K562 (cell line): ENCODE measurements at regions not wholly inside any gene's neighbourhood (a gene's known extent, or its start where the extent isn't known, plus 50 kb on each side); places are given as distances from the start of the nearest gene placed in this dataset.

Experiments used
- ATAC-seq: fragments of 200-7000 bp; cut with Tn5 transposase; 3 replicates; pipeline ENCODE4 v1.9.1; 2020; ENCODE audit warnings: moderate library complexity
- BruUV-seq: library from RNA; stranded (reverse); fragments of 400-500 nt; replicated peaks from 2 replicates; lab custom pipeline; 2021; lab: Mats Ljungman, UMichigan
- CTCF ChIA-PET: fragments of 300-600 bp; formaldehyde crosslinking; extraction: SDS; loops from one replicate; lab custom pipeline; 2021; ENCODE audit warnings: low intra/inter-chr PET ratio; lab: Yijun Ruan, JAX
- POLR2A ChIA-PET: fragments of 300-600, 350-650 bp; sonication (Branson Sonifier 250); formaldehyde crosslinking; extraction: SDS; loops from one replicate; lab custom pipeline; 2021; ENCODE audit warnings: antibody characterized with exemption, inconsistent platforms; lab: Yijun Ruan, JAX
- DNase-seq, 4 experiments: peaks; one replicate each; pipeline versions ENCODE4 v3.0.0 to v3.0.0-alpha.2; 2011 to 2018; ENCODE audit warnings: low spot score in 3 of 4, mixed read lengths in 3 of 4; ENCODE audit errors: extremely low read depth in 1 of 4
- FAIRE-seq: peaks from 2 replicates; lab custom pipeline; 2011; peaks lifted over from hg19 to GRCh38; lab: Jason Lieb, UNC
- H2AFZ ChIP-seq: 2 replicates; pipeline ENCODE4 v1.6.0; 2011; ENCODE audit warnings: low read depth, low read length, control low read depth, inconsistent platforms
- H3K27ac ChIP-seq: fragments of 200-600 bp; 3 replicates; pipeline ENCODE4 v1.8.0; 2011; ENCODE audit warnings: low read depth, mild to moderate bottlenecking, control low read depth, inconsistent platforms, low read length, moderate library complexity, mixed read lengths; ENCODE audit errors: extremely low read depth
- H3K27me3 ChIP-seq, 2 experiments: fragments of 300-600 bp in 1 of 2; 2 replicates in 1 of 2; 3 replicates in 1 of 2; pipeline versions ENCODE4 v1.6.0 to v1.8.0; 2011; ENCODE audit warnings: inconsistent platforms in 2 of 2, low read length in 2 of 2, mild to moderate bottlenecking in 1 of 2, mixed read lengths in 1 of 2, moderate library complexity in 1 of 2; ENCODE audit not compliant: control insufficient read depth in 2 of 2, insufficient read depth in 2 of 2
- H3K36me3 ChIP-seq: fragments of 300-600 bp; 3 replicates; pipeline ENCODE4 v1.8.0; 2011; ENCODE audit warnings: mild to moderate bottlenecking, low read length, inconsistent platforms; ENCODE audit not compliant: control insufficient read depth, insufficient read depth
- H3K4me1 ChIP-seq, 2 experiments: fragments of 200-600 bp in 1 of 2; replicated peaks in 1 of 2; 2 replicates in 1 of 2; 3 replicates in 1 of 2; pipeline versions ENCODE4 v1.5.1 to v1.8.0; 2011; ENCODE audit warnings: inconsistent platforms in 2 of 2, low read length in 2 of 2, mild to moderate bottlenecking in 1 of 2, mixed read lengths in 1 of 2, moderate library complexity in 1 of 2; ENCODE audit not compliant: control insufficient read depth in 2 of 2, insufficient read depth in 2 of 2
- H3K4me2 ChIP-seq: 2 replicates; pipeline ENCODE4 v1.6.1; 2011; ENCODE audit warnings: low read length, control low read depth, inconsistent platforms, mixed read lengths; ENCODE audit not compliant: insufficient read depth
- H3K4me3 ChIP-seq: fragments of 200-600 bp; sonication (generic), shearing (Covaris generic); 2 replicates; pipeline ENCODE4 v1.5.1; 2016; ENCODE audit warnings: control low read depth, inconsistent platforms
- H3K79me2 ChIP-seq: fragments of 200-600 bp; 3 replicates; pipeline ENCODE4 v1.8.0; 2011; ENCODE audit warnings: low read length, inconsistent platforms; ENCODE audit not compliant: control insufficient read depth, insufficient read depth
- H3K9ac ChIP-seq, 2 experiments: 2 replicates each; pipeline versions ENCODE4 v1.6.0 to v1.6.1; 2011; ENCODE audit warnings: low read depth in 2 of 2, low read length in 2 of 2, control low read depth in 1 of 2, inconsistent platforms in 1 of 2, mild to moderate bottlenecking in 1 of 2, mixed read lengths in 1 of 2; ENCODE audit not compliant: insufficient read depth in 1 of 2
- H3K9me1 ChIP-seq: one replicate; pipeline ENCODE4 v1.6.0; 2011; ENCODE audit warnings: inconsistent platforms, mild to moderate bottlenecking, low read length, moderate library complexity; ENCODE audit not compliant: control insufficient read depth, insufficient read depth
- H3K9me3 ChIP-seq: replicated peaks from 2 replicates; pipeline ENCODE4 v1.5.1; 2011; ENCODE audit warnings: low read depth, low read length, inconsistent platforms; ENCODE audit not compliant: control insufficient read depth, insufficient read depth
- H4K20me1 ChIP-seq: replicated peaks from 2 replicates; pipeline ENCODE4 v1.6.1; 2011; ENCODE audit warnings: low read length, inconsistent platforms, mixed read lengths; ENCODE audit not compliant: control insufficient read depth, insufficient read depth
- BCL6 ChIP-seq: fragments of 250-450 bp; sonication (Bioruptor Pico); IDR thresholded peaks from 2 replicates; pipeline ENCODE4 v1.4.0; 2020
- FOS ChIP-seq: IDR thresholded peaks from 3 replicates; pipeline ENCODE4 v1.6.1; 2011; ENCODE audit not compliant: insufficient read length; ENCODE audit errors: extremely low read depth
- FOXA3 ChIP-seq, 2 experiments: fragments of 450-650 bp in 1 of 2; sonication (generic) in 1 of 2; formaldehyde crosslinking; IDR thresholded peaks in 1 of 2; conservative IDR thresholded peaks in 1 of 2; 2 replicates each; pipeline versions ENCODE4 v1.4.0 to v1.8.0; 2020 to 2022; ENCODE audit warnings: mild to moderate bottlenecking in 2 of 2, missing genetic modification reagents in 1 of 2
- HDAC8 ChIP-seq: fragments of 450-650 bp; IDR thresholded peaks from 2 replicates; pipeline ENCODE4 v1.6.1; 2016; ENCODE audit warnings: mild to moderate bottlenecking, missing genetic modification characterization, moderate library complexity, missing compliant biosample characterization
- HMBOX1 ChIP-seq: sonication (generic); IDR thresholded peaks from 2 replicates; pipeline ENCODE4 v1.6.1; 2016
- LEF1 ChIP-seq: fragments of 450-650 bp; IDR thresholded peaks from 2 replicates; pipeline ENCODE4 v1.6.1; 2016; ENCODE audit warnings: mild to moderate bottlenecking
- MTA2 ChIP-seq: fragments of 450-650 bp; IDR thresholded peaks from 2 replicates; pipeline ENCODE4 v1.6.1; 2016; ENCODE audit warnings: low read depth
- NFE2 ChIP-seq: IDR thresholded peaks from 2 replicates; pipeline ENCODE4 v1.6.1; 2014; ENCODE audit warnings: antibody characterized with exemption, low read depth
- PCBP2 ChIP-seq: fragments of 200-400 bp; formaldehyde crosslinking; IDR thresholded peaks from 2 replicates; pipeline ENCODE4 v1.6.1; 2018; ENCODE audit warnings: low read length, low read depth, mild to moderate bottlenecking, moderate library complexity; ENCODE audit not compliant: poor library complexity, severe bottlenecking
- PTBP1 ChIP-seq: fragments of 200-400 bp; formaldehyde crosslinking; IDR thresholded peaks from 2 replicates; pipeline ENCODE4 v1.6.1; 2017; ENCODE audit warnings: low read depth, low read length
- TFAP4 ChIP-seq: sonication (generic); formaldehyde crosslinking; IDR thresholded peaks from 2 replicates; pipeline ENCODE4 v1.8.0; 2022; ENCODE audit warnings: missing genetic modification reagents, mild to moderate bottlenecking, moderate library complexity, borderline replicate concordance
- ZBTB43 ChIP-seq: sonication (generic); formaldehyde crosslinking; IDR thresholded peaks from 2 replicates; pipeline ENCODE4 v1.8.0; 2023; ENCODE audit warnings: mild to moderate bottlenecking, missing genetic modification reagents
- ZKSCAN3 ChIP-seq: fragments of 250-450 bp; sonication (Bioruptor Pico); IDR thresholded peaks from 2 replicates; pipeline ENCODE4 v1.4.0; 2020
- ZNF124 ChIP-seq: sonication (generic); formaldehyde crosslinking; IDR thresholded peaks from 2 replicates; pipeline ENCODE4 v1.8.1; 2022; ENCODE audit warnings: missing genetic modification reagents
- ZNF707 ChIP-seq: fragments of 250-450 bp; sonication (Bioruptor Pico); conservative IDR thresholded peaks from 2 replicates; pipeline ENCODE4 v1.8.0; 2022; ENCODE audit warnings: inconsistent platforms, mild to moderate bottlenecking, moderate library complexity
- ZNF79 ChIP-seq: fragments of 250-450 bp; sonication (Bioruptor Pico); IDR thresholded peaks from 2 replicates; pipeline ENCODE4 v1.4.0; 2020; ENCODE audit warnings: low read depth, mild to moderate bottlenecking, moderate library complexity
- WGBS: fragments of 100-300 bp; shearing (Covaris generic); methylation state at CpG from one replicate; pipeline ENCODE4 v1.1.6; 2016; ENCODE audit warnings: low coverage, mixed read lengths; ENCODE audit not compliant: insufficient coverage; ENCODE audit errors: missing lambda C conversion rate; 5-methylcytosine and 5-hydroxymethylcytosine counted together
- in situ Hi-C: fragments of 300-500 bp; cut with MboI; formaldehyde crosslinking; loops from 4 replicates; pipeline ENCODE4 v1.15.0; 2018; ENCODE audit warnings: inconsistent platforms, mixed read lengths
- intact Hi-C: fragments of 100-400 bp; cut with micrococcal nuclease; formaldehyde crosslinking; loops from 2 replicates; pipeline ENCODE4 v1.14.2; 2022
- TF ChIP-seq, protein P1 (sequence below): fragments of 450-650 bp; formaldehyde crosslinking; IDR thresholded peaks from 2 replicates; pipeline ENCODE4 v1.4.0; 2020; ENCODE audit warnings: mild to moderate bottlenecking, moderate library complexity
- TF ChIP-seq, protein P2 (sequence below): fragments of 250-450 bp; sonication (Bioruptor Pico); IDR thresholded peaks from 2 replicates; pipeline ENCODE4 v1.8.0; 2022; ENCODE audit warnings: moderate library complexity, mild to moderate bottlenecking, inconsistent platforms

DNA sequence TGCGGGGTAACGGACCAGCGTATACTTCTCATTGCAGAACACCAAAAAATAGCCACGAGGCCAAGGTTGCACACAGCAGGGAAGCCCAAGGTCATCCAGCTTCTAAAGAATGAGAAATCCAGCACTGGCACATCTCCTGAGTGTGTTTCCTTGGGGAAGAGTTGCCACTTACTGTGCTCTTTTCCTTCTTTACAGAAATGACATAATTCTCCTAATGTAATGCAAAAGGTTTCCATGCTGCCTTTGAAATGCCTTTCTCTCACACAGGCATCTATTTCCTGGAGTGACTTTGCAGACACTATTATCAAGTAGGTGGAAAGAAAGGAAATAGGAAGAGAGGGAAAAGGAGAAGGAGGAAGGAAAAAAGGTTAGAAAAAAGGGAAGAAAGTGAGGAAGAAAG, 862.1 kb upstream of the CELF4 start (continued):
- TF ChIP-seq ZBTB43 (no peak), ZNF124 (CRISPR knock-in tag) (no peak), PTBP1 (no peak), BCL6 (CRISPR knock-in tag) (no peak)

GRCh38 chr18:38427234-38427633, 861.6 kb upstream of the CELF4 start:
- no peak for FAIRE-seq
- no peak for ATAC-seq
- Histone ChIP-seq H2AFZ (no peak overlapping the region), H3K4me2 (no peak overlapping the region), H3K4me3 (no peak overlapping the region), H4K20me1 (no peaks in the 10 kb centered on the region), H3K27me3 (no peaks in the 10 kb centered on the region), H3K9ac (no peak overlapping the region), H3K36me3 (no peaks in the 10 kb centered on the region), H3K9me3 (no peaks in the 10 kb centered on the region), H3K79me2 (no peaks in the 10 kb centered on the region), H3K9me1 (no peaks in the 10 kb centered on the region), H3K27ac (no peak overlapping the region), H3K4me1 (no peaks in the 10 kb centered on the region)
- DNase-seq = no peak
- in situ Hi-C loops = no loop called here
- no TSS peak for BruUV-seq
- WGBS = 0% methylated on average over 2 of the region's 2 CpGs
- POLR2A ChIA-PET = no interaction called here
- intact Hi-C loops = no loop called here
- CTCF ChIA-PET = no interaction called here
- TF ChIP-seq PCBP2 (no peak), FOXA3 (CRISPR knock-in tag; conservative IDR thresholded peaks at IDR 0.05 in 1 of 2, IDR thresholded peaks at IDR 0.05 in 1 of 2) (no peak), MTA2 (no peak), TFAP4 (CRISPR knock-in tag) (no peak), HDAC8 (no peak), ZNF79 (CRISPR knock-in tag) (no peak), LEF1 (no peak), FOS (no peak), HMBOX1 (no peak), ZKSCAN3 (CRISPR knock-in tag) (no peak), NFE2 (no peak), ZNF707 (CRISPR knock-in tag) (no peak)
- TF ChIP-seq, protein P1, sequence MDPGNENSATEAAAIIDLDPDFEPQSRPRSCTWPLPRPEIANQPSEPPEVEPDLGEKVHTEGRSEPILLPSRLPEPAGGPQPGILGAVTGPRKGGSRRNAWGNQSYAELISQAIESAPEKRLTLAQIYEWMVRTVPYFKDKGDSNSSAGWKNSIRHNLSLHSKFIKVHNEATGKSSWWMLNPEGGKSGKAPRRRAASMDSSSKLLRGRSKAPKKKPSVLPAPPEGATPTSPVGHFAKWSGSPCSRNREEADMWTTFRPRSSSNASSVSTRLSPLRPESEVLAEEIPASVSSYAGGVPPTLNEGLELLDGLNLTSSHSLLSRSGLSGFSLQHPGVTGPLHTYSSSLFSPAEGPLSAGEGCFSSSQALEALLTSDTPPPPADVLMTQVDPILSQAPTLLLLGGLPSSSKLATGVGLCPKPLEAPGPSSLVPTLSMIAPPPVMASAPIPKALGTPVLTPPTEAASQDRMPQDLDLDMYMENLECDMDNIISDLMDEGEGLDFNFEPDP = no peak
- TF ChIP-seq, protein P2, sequence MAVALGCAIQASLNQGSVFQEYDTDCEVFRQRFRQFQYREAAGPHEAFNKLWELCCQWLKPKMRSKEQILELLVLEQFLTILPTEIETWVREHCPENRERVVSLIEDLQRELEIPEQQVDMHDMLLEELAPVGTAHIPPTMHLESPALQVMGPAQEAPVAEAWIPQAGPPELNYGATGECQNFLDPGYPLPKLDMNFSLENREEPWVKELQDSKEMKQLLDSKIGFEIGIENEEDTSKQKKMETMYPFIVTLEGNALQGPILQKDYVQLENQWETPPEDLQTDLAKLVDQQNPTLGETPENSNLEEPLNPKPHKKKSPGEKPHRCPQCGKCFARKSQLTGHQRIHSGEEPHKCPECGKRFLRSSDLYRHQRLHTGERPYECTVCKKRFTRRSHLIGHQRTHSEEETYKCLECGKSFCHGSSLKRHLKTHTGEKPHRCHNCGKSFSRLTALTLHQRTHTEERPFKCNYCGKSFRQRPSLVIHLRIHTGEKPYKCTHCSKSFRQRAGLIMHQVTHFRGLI = no peak
